GM19351 (cell line): ENCODE measurements at regions not wholly inside any gene's neighbourhood (a gene's known extent, or its start where the extent isn't known, plus 50 kb on each side); places are given as distances from the start of the nearest gene placed in this dataset.
A peak's percentile ranks its signal among the peaks of the same experiment; 100 is the strongest.

Experiments used
- ATAC-seq: cut with Tn5 transposase; IDR thresholded peaks from one replicate; pipeline ENCODE4 v1.9.1; 2021; ENCODE audit warnings: mild to moderate bottlenecking, moderate library complexity; ENCODE audit not compliant: unreplicated experiment

DNA sequence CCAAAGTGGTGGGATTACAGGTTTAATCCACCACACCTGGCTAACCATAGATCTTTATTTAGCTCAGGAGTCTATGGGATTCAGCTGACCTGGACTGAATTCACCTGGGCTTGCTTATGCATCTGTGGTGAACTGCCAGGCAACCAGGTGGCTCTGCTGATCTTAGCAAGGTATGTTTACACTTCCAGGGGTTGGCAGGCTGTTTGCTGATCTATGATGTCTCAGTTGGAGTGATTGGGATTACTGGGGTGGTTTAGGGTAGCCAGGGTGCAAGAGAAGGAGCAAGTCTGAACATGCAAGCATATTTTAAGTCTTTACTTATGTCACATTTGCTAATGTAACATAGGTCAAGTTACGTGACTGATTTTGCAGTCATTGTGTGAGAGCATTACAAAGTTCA, 63.6 kb upstream of the JAK2 start:
- ATAC-seq = no peak

GRCh38 chr9:4922101-4922500, 63.0 kb upstream of the JAK2 start:
- no peak for ATAC-seq

DNA sequence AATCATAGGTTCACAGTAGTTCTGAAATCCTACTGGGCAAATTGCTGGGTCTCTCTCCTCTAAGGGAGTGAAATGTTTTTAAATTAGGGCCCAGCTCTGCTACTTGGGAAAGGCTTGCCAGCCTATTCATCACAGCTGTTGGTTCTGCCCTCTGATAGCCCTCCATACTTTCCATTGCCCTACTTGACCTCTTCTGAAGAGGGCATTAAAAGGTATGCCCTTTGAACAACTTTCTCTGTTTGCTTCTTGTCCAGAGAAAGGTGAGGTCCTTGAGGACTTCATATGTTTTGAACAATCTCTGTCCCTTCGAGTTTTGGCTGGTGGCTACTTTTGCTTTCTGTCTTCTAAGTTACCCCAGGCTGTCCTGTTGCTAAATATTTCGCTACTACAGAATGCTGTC, 62.3 kb upstream of the JAK2 start:
- ATAC-seq = no peak

DNA sequence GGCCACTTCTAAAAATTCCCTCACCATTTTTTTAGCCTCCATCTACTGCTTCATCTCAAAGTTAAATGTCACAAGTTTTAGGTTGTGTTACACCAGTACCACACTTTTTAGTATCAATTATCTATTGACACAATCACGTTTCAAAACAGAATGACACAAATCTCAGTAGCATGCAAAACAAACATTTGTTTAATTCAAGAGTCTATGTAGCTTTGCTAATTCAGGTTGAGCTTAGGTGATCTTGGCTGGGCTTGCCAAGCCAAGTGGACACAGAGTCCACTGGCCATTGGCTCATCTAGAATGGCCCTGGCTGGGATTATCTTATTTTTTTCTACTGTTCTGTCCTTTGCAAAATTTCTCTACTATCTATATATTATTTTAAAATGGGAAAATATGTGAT, 61.9 kb upstream of the JAK2 start:
- no peak for ATAC-seq

- ATAC-seq = no peak
These were observed 61.2 kb upstream of the JAK2 start for GRCh38 chr9:4923580-4924544.

GRCh38 chr9:4926239-4926638, 58.8 kb upstream of the JAK2 start:
- ATAC-seq = no peak

DNA sequence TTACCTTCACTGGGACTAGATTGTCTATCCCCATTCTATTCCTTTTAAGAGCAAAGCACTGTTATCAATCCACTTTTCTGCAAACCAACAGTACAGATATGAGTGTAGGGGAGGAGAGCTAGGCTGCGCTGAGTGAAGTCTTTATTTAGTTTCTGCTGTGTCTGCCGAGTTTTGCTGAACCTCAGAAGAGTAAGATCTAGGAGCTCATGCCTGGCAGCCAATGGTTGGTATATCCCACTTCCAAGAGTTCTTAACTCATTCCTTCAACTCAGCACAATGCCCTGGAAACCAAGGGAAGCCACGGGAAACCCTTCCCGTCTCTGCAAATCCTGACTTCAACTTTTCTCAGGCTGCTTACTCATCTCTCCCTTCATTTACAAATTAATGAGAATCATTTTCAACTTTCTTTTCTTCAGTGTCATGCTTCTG, 58.0 kb upstream of the JAK2 start:
- ATAC-seq = peak; percentile 59

GRCh38 chr9:4927701-4928100, 57.4 kb upstream of the JAK2 start:
- ATAC-seq = no peak

- ATAC-seq = no peak
These were observed 55.2 kb upstream of the JAK2 start for GRCh38 chr9:4929917-4930316.

DNA sequence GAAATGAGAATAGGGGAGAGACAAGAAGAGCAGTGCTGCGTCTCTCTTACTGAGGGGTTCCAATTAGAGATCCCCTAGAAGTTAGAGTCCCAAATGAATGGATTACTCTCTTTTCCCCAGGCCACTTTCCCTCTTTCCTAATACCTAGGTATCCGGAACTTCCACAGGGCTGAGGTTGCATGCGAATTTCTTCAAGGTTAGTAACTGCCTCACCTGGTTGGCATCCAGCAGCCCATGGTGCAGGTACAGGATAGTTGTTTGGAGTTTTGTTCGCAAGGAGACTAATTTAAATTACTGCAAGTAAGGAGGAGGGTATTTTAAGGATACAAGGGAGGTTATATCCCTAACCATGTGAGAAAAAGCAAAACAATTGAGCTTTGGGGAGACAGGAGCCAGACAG, 52.4 kb upstream of the JAK2 start:
- ATAC-seq = no peak

GRCh38 chr9:4933177-4933576, 51.9 kb upstream of the JAK2 start:
- no peak for ATAC-seq

DNA sequence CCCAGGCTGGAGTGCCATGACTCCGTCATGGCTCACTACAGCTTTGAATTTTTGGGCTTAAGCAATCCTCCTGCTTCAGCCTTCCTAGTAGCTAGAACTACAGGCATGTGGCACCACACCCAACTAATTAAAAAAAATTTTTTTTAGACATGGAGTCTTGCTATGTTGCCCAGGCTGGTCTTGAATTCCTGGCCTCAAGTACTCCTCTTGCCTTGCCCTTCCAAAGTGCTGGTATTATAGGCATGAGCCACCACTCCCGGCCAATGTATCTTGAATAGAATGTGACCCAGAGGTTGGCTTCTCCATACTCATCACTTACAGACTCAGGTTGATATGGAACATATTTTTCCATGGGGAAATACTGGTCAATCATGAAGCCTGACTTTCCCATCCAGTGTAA, 51.2 kb upstream of the JAK2 start:
- ATAC-seq = no peak

- no peak for ATAC-seq
These were observed 49.9 kb upstream of the JAK2 start for GRCh38 chr9:4935001-4935672.
